ENCODE measurements at regions not wholly inside any gene's neighbourhood (a gene's known extent, or its start where the extent isn't known, plus 50 kb on each side); places are given as distances from the start of the nearest gene placed in this dataset.

GRCh38 chr4:129446074-129446473 lies 350.1 kb downstream of the C4orf33 start:
- Histone ChIP-seq H3K27me3 (replicated peaks) (no peaks in the 10 kb centered on the region), H3K27ac (no peak overlapping the region), H3K4me3 (ENCODE audit: low read depth, low read length) (no peak overlapping the region), H3K36me3 (replicated peaks) (no peaks in the 10 kb centered on the region)
- DNase-seq: peak; percentile 50
- TF ChIP-seq CTCF (IDR thresholded peaks at IDR 0.05; ENCODE audit: low read depth, low read length, missing control alignments): no peak
- in situ Hi-C loops (cut with HindIII; ENCODE audit: low pct_ligation_motif_present, low sequenced_read_pairs): no loop called here

GRCh38 chr4:129453524-129454200 lies 357.7 kb downstream of the C4orf33 start:
- no peaks in the 10 kb centered on the region for H3K36me3 ChIP-seq (replicated peaks)
- in situ Hi-C loops (cut with HindIII; ENCODE audit: low pct_ligation_motif_present, low sequenced_read_pairs): no loop called here
- H3K27me3 ChIP-seq (replicated peaks): no peaks in the 10 kb centered on the region
- no peak overlapping the region for H3K4me3 ChIP-seq (ENCODE audit: low read depth, low read length)
- no peak overlapping the region for H3K27ac ChIP-seq
- no peak for TF ChIP-seq CTCF (IDR thresholded peaks at IDR 0.05; ENCODE audit: low read depth, low read length, missing control alignments)
- DNase-seq: no peak

GRCh38 chr4:129455482-129455881 lies 359.5 kb downstream of the C4orf33 start:
- Histone ChIP-seq H3K36me3 (replicated peaks) (no peaks in the 10 kb centered on the region), H3K27ac (no peak overlapping the region), H3K27me3 (replicated peaks) (no peaks in the 10 kb centered on the region), H3K4me3 (ENCODE audit: low read depth, low read length) (no peak overlapping the region)
- DNase-seq: no peak
- no peak for TF ChIP-seq CTCF (IDR thresholded peaks at IDR 0.05; ENCODE audit: low read depth, low read length, missing control alignments)
- in situ Hi-C loops (cut with HindIII; ENCODE audit: low pct_ligation_motif_present, low sequenced_read_pairs): no loop called here

GRCh38 chr4:129468624-129469023 lies 372.7 kb downstream of the C4orf33 start:
- H3K36me3 ChIP-seq (replicated peaks): no peaks in the 10 kb centered on the region
- in situ Hi-C loops (cut with HindIII; ENCODE audit: low pct_ligation_motif_present, low sequenced_read_pairs): no loop called here
- no peak overlapping the region for H3K27ac ChIP-seq
- no peak overlapping the region for H3K4me3 ChIP-seq (ENCODE audit: low read depth, low read length)
- no peak for DNase-seq
- H3K27me3 ChIP-seq (replicated peaks): no peaks in the 10 kb centered on the region
- no peak for TF ChIP-seq CTCF (IDR thresholded peaks at IDR 0.05; ENCODE audit: low read depth, low read length, missing control alignments)

- DNase-seq: no peak
- Histone ChIP-seq H3K27ac (no peak overlapping the region), H3K4me3 (ENCODE audit: low read depth, low read length) (no peak overlapping the region), H3K36me3 (replicated peaks) (no peaks in the 10 kb centered on the region), H3K27me3 (replicated peaks) (no peaks in the 10 kb centered on the region)
- no peak for TF ChIP-seq CTCF (IDR thresholded peaks at IDR 0.05; ENCODE audit: low read depth, low read length, missing control alignments)
- in situ Hi-C loops (cut with HindIII; ENCODE audit: low pct_ligation_motif_present, low sequenced_read_pairs): no loop called here
These were observed 378.7 kb downstream of the C4orf33 start for GRCh38 chr4:129474698-129475097.

- DNase-seq: no peak
- in situ Hi-C loops (cut with HindIII; ENCODE audit: low pct_ligation_motif_present, low sequenced_read_pairs): no loop called here
- no peaks in the 10 kb centered on the region for H3K36me3 ChIP-seq (replicated peaks)
- no peak for TF ChIP-seq CTCF (IDR thresholded peaks at IDR 0.05; ENCODE audit: low read depth, low read length, missing control alignments)
- no peak overlapping the region for H3K27ac ChIP-seq
- H3K4me3 ChIP-seq (ENCODE audit: low read depth, low read length): no peak overlapping the region
- H3K27me3 ChIP-seq (replicated peaks): no peaks in the 10 kb centered on the region
These were observed 385.2 kb downstream of the C4orf33 start for GRCh38 chr4:129481107-129481506.

All from brain microvascular endothelial cell (primary cell).